ENCODE measurements at regions not wholly inside any gene's neighbourhood (a gene's known extent, or its start where the extent isn't known, plus 50 kb on each side); places are given as distances from the start of the nearest gene placed in this dataset.

DNA sequence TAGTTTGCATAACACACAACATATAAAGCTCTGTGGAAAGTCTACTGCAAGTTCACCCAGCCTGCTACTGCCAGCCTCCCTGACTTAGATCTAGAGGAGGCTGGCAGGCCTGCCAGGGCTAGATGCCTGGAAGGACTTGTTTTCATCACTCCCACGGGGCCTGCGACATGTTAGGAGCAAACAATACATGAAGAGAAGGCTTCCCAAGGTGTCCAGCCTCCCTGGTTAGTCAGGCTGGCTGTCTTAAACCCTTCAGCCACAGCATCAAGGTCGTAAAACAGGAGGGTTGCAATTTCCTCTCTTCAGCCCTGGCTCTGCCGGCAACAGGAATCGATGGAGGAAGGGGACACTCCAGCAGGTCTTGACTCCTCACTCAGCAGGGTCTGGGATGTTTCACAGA, 104.5 kb downstream of the NGF start:
- DNase-seq = no peak

DNA sequence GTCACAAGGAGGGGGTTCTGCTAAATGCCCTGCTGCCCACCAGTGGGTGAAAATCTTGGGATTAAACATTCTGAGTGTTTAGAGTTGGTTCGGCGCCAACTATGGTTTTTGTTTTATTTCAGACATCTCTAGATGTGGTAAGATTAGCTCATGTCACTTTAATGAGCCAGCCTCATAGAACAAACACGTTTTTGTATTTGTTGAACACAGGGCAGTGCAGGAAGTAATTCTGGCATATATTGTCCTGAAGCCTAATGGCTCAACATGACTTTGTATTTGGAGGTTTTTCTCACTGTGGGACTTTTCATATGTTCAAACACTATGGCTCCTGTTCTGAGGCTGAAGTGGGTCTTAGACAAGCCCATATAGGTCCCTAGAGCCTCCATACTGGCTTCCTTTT, 107.8 kb downstream of the NGF start:
- no peak for DNase-seq

GRCh38 chr1:115229016-115229415, 109.0 kb downstream of the NGF start:
- no peak for DNase-seq

DNA sequence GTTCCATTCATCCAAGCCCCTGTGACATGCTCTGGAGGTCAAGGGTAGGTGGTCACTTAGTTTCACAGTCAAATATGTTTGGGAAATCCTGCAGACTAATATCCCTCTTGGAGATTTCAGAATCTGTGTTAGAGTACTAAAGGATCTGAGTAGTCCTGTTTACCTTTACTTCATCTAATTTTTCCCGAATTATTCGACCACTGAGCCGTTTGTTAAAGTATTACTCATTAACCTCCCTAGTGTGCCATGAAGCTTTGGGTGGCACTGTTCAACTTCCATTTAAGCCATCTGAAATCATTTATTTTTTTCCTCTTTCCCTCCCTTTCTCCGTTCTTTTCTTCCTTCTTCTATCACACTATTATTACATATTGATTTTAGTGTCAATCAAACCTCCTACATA, 109.9 kb downstream of the NGF start:
- no peak for DNase-seq

GRCh38 chr1:115227346-115228082, 110.5 kb downstream of the NGF start:
- DNase-seq = peak; percentile 96

DNA sequence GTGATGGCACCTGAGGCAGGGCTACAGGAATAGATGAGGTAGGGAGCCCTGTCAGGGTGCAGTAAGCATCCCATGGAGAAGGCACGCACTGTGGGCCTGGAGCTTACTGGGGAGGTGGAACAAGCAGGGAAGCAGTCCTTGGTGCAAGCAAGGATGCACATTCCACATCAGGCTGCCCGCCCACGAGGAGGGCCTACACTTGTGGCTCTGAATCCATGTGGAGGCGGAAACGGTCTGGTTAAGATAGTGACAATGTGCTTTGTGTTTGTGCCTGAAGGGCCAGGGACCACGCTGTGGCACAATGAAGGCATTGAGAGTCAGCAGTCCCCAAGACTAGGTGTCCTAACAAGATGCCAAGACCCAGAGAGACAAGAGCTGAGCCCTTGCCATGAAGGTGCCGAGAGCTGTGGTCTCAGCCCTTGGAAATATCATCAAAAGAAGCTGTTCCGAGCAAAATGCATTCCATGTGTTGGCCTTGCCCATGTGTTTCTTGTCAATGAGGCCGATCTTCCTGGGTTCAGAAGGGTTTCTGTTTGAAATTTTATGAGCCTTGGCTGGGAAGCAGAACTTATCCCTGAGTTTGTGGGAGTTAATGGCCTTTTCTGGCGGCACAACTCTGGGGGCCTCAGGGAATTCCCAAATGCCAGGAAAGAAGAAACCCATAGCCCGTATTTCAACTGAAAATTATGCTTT, 111.9 kb downstream of the NGF start:
- peak; percentile 49 for DNase-seq

- DNase-seq = no peak
Observed at GRCh38 chr1:115224636-115225035, 113.4 kb downstream of the NGF start.

DNA sequence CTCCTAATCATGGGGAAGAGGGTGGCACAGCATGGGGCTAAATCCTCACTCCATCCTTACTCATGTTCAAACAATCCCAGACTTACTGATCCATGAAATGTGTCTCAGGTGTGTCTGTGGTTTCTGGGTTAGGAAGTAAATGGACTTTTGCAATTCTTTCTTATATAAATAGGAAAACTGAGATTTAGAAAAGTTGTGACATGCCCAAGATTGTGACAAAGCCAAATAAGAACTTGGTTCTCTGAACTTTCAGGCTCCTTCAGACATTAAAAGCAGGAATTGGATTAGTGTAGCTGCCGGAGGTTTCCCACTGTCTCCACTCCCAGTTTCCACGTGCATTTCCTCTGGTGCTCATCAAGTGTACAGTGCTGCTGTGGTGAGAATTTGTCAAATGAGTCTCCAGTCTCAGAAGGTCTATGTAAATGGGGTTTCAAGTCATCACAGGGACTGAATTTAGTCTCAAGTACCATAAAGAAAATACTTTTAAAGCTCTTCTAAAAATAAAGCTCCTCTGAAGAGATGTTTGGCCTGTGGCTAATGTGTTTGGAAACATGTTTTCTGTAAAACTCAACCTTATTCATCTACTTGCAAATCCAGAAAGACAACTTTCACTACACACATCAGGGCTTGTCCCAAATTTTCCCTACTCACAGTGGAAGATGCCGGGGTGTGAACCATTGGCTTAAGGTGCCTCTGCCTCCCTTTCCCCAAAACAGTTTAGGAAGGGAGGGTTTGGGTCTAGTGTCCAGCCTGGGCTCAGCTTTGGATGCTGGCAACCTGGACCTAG, 115.2 kb downstream of the NGF start:
- peak; percentile 54 for DNase-seq

DNA sequence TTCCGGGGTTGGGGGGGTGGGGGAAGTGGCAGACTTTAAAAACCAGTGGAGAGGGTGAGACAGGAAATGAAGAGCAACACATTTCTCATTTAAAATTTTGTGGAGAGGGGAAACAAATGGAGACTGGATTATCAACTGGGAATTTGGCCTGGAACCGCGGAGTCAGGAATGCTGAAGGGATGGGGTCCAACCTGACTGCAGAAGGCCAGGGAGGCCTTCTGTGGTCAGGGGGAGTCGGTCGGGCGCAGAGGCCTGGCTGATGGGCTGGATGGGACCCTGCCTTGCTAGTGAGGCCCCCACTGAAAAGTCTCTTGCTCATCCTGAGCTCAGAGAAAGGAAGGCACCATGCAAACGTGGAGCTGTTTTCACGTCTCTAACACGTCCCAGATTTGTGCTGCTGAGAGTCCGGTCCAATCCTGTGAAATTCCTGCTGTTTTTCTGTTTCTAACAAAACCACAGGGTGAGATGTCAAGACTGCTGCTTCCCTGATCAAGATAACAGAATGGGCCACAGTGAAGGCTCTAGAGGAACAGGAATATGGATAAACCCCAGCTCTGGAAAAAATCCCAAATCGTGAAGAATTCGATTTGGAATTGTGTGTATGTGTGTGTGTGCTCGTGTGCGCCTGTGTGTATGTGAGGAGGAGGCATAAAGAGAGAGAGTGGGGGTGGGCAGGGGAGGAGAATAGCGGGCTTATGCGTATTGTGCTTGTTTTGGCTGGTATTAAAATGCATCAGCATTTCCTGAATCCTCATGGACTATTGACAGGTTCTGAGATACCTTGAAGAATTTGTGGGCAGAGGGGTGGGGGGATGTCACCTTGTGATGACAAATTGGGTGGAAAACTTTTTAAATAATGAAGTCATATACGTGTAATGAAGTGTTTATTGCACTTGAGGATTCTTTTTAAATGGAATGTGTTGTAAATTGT, 117.4 kb downstream of the NGF start:
- peak; percentile 69 for DNase-seq

DNA sequence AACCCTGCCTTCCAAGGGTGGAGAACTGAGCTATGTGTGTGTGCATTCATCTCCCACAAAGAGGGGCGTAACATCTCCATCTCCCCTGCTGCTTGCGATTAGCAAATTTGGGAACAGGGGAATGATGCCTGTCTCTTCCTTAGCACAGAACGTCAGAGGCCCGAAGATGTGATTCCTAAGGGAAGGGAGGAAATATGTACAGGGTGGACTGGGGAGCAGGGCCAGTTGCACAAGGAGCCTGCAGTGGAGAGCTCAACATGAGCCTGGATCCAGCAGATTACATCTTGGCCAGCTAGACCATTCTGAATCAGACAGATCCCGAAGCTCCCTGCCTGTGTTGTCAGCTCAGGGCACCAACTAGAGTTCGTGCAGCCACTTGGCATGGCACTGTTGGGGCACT, 118.1 kb downstream of the NGF start:
- DNase-seq = peak; percentile 36

DNA sequence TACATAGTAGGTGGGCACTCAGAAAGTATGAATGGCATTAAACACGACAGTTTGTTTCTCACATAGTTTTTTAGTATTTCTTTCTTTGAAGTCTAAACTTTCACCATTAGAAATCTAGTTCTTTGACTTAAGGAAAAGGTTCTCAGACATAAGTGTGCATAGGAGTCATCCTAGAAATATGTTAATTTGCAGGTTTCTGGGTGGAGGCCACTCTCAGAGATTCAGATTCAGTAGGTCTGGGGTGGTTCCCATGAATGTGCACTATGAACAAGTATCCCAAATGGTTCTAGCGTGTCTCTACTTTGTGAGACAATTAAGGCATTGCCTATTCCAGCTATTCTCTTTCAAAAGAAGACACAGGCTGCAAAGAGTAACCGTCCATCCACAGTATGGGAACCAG, 119.3 kb downstream of the NGF start:
- peak; percentile 36 for DNase-seq

DNA sequence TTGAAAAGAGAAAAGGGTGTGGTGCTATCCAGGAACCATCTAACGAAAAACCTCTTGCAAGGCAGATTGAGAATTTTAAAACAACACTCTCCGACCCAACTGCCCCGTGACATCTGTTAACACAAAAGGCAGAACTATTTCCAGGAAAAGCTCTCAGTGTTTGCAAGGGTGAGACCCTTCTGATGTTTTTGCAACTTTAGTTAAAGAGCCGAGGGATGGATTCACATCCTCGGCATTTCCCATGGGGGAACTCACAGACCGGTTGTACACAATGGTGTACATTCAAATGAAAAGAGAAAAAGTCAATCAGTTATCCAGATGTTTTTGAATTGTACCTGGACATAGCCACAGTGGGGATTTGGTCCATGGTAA, 120.0 kb downstream of the NGF start:
- no peak for DNase-seq

GRCh38 chr1:115217150-115218033, 120.7 kb downstream of the NGF start:
- DNase-seq = no peak

DNA sequence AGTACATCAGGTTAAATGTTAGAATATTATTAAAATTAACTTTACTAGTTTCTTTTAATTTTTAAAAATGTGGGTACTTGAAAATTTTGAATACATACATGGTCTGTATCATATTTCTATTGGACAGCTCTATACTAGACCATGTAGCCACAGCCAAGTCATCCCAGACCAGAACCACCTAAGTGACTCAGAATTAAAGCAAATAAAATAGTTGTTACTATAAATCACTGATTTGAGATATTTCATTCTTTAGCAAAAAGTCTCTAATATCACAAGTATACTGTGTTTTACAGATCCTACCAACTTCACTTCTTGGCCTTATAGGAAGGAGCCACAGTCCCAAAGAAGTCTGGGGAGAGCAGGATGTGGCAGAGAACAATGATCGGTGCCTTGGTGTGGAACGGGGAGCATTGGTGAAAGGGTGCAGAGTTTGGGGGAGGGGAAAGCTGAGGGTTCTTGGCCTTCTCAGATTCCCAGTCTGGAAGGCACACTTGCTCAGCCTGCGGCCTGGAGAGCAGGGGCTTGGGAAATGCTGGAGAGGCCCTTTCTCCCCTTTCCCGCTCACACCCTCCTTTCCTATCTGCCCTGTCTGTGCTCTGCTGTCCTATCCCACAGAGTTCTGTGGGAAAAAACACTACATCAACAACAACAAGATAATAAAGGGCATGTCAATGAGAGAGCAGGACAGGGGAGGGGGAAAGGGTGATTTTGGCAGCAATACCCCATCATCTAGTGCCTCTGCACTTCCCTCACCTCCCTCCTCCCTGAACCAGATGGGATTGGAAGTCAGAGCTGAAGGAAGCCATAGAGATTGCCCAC, 122.1 kb downstream of the NGF start:
- no peak for DNase-seq

- DNase-seq = no peak
Observed at GRCh38 chr1:115215110-115215509, 122.9 kb downstream of the NGF start.

DNA sequence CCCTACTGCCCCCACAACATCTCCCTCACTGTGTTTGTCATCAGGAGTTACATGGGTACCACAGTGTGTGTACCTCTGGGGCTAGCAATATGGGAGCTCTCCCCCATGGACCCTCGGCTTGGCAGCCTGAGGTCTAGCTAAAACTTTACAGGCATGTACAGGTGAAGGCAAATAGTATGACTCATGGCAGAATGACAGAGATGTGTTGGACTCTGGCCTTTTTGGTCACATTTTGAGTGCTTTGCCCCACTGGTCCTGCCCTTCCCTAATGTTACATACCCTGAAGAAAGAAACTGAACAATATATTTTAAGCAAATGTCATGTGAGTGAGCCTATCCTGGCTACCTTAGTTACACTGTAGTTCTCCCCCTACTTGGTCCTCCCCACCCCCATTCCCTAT, 124.0 kb downstream of the NGF start:
- no peak for DNase-seq

DNA sequence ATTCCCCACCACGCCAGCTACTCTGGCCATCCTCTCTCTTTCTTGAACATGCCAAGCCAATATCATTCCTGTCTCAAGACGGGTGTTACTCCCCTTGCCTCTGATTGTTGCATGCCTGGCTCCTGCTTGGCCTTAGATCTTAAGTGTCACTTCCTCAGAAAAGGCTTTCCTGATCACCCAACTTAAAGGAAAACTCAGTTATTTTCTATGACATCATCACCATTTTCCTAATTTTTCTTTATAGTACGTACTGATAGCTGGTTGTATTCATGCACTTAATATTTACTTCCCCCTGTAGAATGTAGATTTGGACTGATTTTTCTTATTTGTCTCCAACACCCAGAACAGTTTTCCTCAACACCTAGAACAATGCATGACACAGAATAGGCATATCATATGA, 123.8 kb upstream of the TSPAN2 start:
- DNase-seq = no peak

GRCh38 chr1:115211071-115211745, 121.9 kb upstream of the TSPAN2 start:
- DNase-seq = no peak

- peak; percentile 78 for DNase-seq
Observed at GRCh38 chr1:115210302-115210711, 121.0 kb upstream of the TSPAN2 start.

- no peak for DNase-seq
Observed at GRCh38 chr1:115204513-115204912, 115.2 kb upstream of the TSPAN2 start.

Data from fibroblast of skin of abdomen (primary cell).